IMR-90 (cell line): ENCODE measurements at regions not wholly inside any gene's neighbourhood (a gene's known extent, or its start where the extent isn't known, plus 50 kb on each side); places are given as distances from the start of the nearest gene placed in this dataset.

Experiments used
- ATAC-seq: fragments of 200-7000 bp; cut with Tn5 transposase; 2 replicates; pipeline ENCODE4 v1.9.1; 2020; ENCODE audit warnings: low read depth, mild to moderate bottlenecking, moderate library complexity
- BruUV-seq: library from RNA; stranded (reverse); fragments of 400-500 nt; replicated peaks from 2 replicates; lab custom pipeline; 2021; lab: Mats Ljungman, UMichigan
- CTCF ChIA-PET: fragments of 300-600 bp; formaldehyde crosslinking; extraction: SDS; loops from one replicate; lab custom pipeline; 2021; ENCODE audit warnings: antibody characterized with exemption; lab: Yijun Ruan, JAX
- POLR2A ChIA-PET: fragments of 300-600 bp; sonication (Branson Sonifier 250); formaldehyde crosslinking; loops from one replicate; lab custom pipeline; 2022; ENCODE audit warnings: antibody characterized with exemption; ENCODE audit not compliant: unreplicated experiment; lab: Charles Lee
- DNase-seq: peaks from one replicate; pipeline ENCODE4 v3.0.0; 2013
- H2AFZ ChIP-seq: replicated peaks from 2 replicates; pipeline ENCODE3; 2013; ENCODE audit warnings: low read length, mild to moderate bottlenecking; ENCODE audit not compliant: poor library complexity
- H2AK5ac ChIP-seq: 2 replicates; pipeline ENCODE4 v1.6.1; 2013; ENCODE audit warnings: low read depth, low read length, inconsistent platforms
- H2AK9ac ChIP-seq: replicated peaks from 2 replicates; pipeline ENCODE3; 2013; ENCODE audit warnings: mild to moderate bottlenecking, low read depth, low read length, moderate library complexity; ENCODE audit not compliant: poor library complexity
- H2BK120ac ChIP-seq: 2 replicates; pipeline ENCODE4 v1.6.1; 2013; ENCODE audit warnings: low read depth, low read length, inconsistent platforms
- H2BK15ac ChIP-seq: 3 replicates; pipeline ENCODE4 v1.6.1; 2013; ENCODE audit warnings: low read depth, low read length, inconsistent platforms
- H2BK20ac ChIP-seq: 2 replicates; pipeline ENCODE4 v1.6.1; 2013; ENCODE audit warnings: low read depth, mild to moderate bottlenecking, inconsistent platforms, low read length, moderate library complexity
- H2BK5ac ChIP-seq: 2 replicates; pipeline ENCODE4 v1.6.1; 2013; ENCODE audit warnings: mild to moderate bottlenecking, low read depth, low read length, inconsistent platforms; ENCODE audit not compliant: poor library complexity, severe bottlenecking
- H3K14ac ChIP-seq: replicated peaks from 2 replicates; pipeline ENCODE4 v1.6.1; 2013; ENCODE audit warnings: low read depth, low read length, inconsistent platforms
- H3K18ac ChIP-seq: 2 replicates; pipeline ENCODE4 v1.6.1; 2013; ENCODE audit warnings: low read depth, low read length, control low read depth
- H3K23ac ChIP-seq: 2 replicates; pipeline ENCODE4 v1.6.1; 2013; ENCODE audit warnings: low read depth, low read length, inconsistent platforms
- H3K27ac ChIP-seq: 2 replicates; pipeline ENCODE4 v1.5.1; 2013; ENCODE audit warnings: mild to moderate bottlenecking, control low read depth, low read length; ENCODE audit not compliant: insufficient read depth
- H3K27me3 ChIP-seq: 2 replicates; pipeline ENCODE4 v1.6.1; 2013; ENCODE audit warnings: low read length; ENCODE audit not compliant: control insufficient read depth, insufficient read depth
- H3K36me3 ChIP-seq: 2 replicates; pipeline ENCODE4 v1.6.1; 2013; ENCODE audit warnings: low read length, mixed read lengths; ENCODE audit not compliant: control insufficient read depth, insufficient read depth
- H3K4ac ChIP-seq: 2 replicates; pipeline ENCODE4 v1.6.1; 2013; ENCODE audit warnings: low read depth, low read length, inconsistent platforms
- H3K4me1 ChIP-seq: 2 replicates; pipeline ENCODE4 v1.6.1; 2013; ENCODE audit warnings: low read length, mixed read lengths; ENCODE audit not compliant: control insufficient read depth, insufficient read depth
- H3K4me2 ChIP-seq: 2 replicates; pipeline ENCODE4 v1.6.1; 2013; ENCODE audit warnings: low read depth, mild to moderate bottlenecking, control low read depth, low read length, moderate library complexity
- H3K4me3 ChIP-seq: 2 replicates; pipeline ENCODE4 v1.5.1; 2013; ENCODE audit warnings: low read depth, mild to moderate bottlenecking, control low read depth, low read length, moderate library complexity; ENCODE audit not compliant: insufficient read depth
- H3K56ac ChIP-seq: 2 replicates; pipeline ENCODE4 v1.6.1; 2013; ENCODE audit warnings: low read length, inconsistent platforms; ENCODE audit not compliant: insufficient read depth; ENCODE audit errors: extremely low read depth
- H3K79me1 ChIP-seq, 2 experiments: 2 replicates each; pipeline ENCODE4 v1.6.1; 2013; ENCODE audit warnings: low read length in 2 of 2, inconsistent platforms in 1 of 2, low read depth in 1 of 2
- H3K9ac ChIP-seq: 2 replicates; pipeline ENCODE4 v1.6.1; 2013; ENCODE audit warnings: low read depth, low read length, control low read depth
- H3K9me1 ChIP-seq: 2 replicates; pipeline ENCODE4 v1.6.1; 2013; ENCODE audit warnings: low read length, inconsistent platforms; ENCODE audit not compliant: insufficient read depth
- H3K9me3 ChIP-seq: 2 replicates; pipeline ENCODE4 v1.6.1; 2013; ENCODE audit warnings: low read length; ENCODE audit not compliant: control insufficient read depth, insufficient read depth
- H4K20me1 ChIP-seq: 2 replicates; pipeline ENCODE4 v1.6.1; 2013; ENCODE audit warnings: low read length, inconsistent platforms; ENCODE audit not compliant: insufficient read depth
- H4K5ac ChIP-seq: 2 replicates; pipeline ENCODE4 v1.6.1; 2013; ENCODE audit warnings: mild to moderate bottlenecking, low read depth, low read length, control low read depth
- H4K8ac ChIP-seq, 2 experiments: 2 replicates each; pipeline ENCODE4 v1.6.1; 2013; ENCODE audit warnings: low read depth in 2 of 2, low read length in 2 of 2, control low read depth in 1 of 2, inconsistent platforms in 1 of 2
- H4K91ac ChIP-seq: 2 replicates; pipeline ENCODE4 v1.6.1; 2013; ENCODE audit warnings: low read depth, low read length, inconsistent platforms; ENCODE audit not compliant: insufficient read depth
- CEBPB ChIP-seq: IDR thresholded peaks from 2 replicates; pipeline ENCODE4 v1.6.1; 2012; ENCODE audit warnings: low read depth, low read length, improper control_type of control experiment
- FOS ChIP-seq: fragments of 150-350 bp; IDR thresholded peaks from 2 replicates; pipeline ENCODE4 v1.6.1; 2016; ENCODE audit warnings: low read depth, low read length
- NFE2L2 ChIP-seq: fragments of 150-350 bp; IDR thresholded peaks from 2 replicates; pipeline ENCODE4 v1.6.1; 2016; ENCODE audit warnings: low read depth, mild to moderate bottlenecking, low read length
- POLR2A ChIP-seq: IDR thresholded peaks from 2 replicates; pipeline ENCODE4 v1.6.1; 2012; ENCODE audit warnings: mild to moderate bottlenecking, low read depth, low read length
- RAD21 ChIP-seq: IDR thresholded peaks from 2 replicates; pipeline ENCODE4 v1.6.1; 2012; ENCODE audit warnings: low read length, improper control_type of control experiment
- RCOR1 ChIP-seq: IDR thresholded peaks from 2 replicates; pipeline ENCODE4 v1.6.1; 2012; ENCODE audit warnings: mild to moderate bottlenecking, low read length, improper control_type of control experiment; ENCODE audit not compliant: insufficient replicate concordance
- SMC3 ChIP-seq: fragments of 150-350 bp; IDR thresholded peaks from 2 replicates; pipeline ENCODE4 v1.6.1; 2016; ENCODE audit warnings: low read depth, mild to moderate bottlenecking, antibody characterized with exemption, low read length, moderate library complexity
- USF2 ChIP-seq: fragments of 150-350 bp; IDR thresholded peaks from 2 replicates; pipeline ENCODE4 v1.6.1; 2017; ENCODE audit warnings: mild to moderate bottlenecking, antibody characterized with exemption, low read length, low read depth
- WGBS, 2 experiments: methylation state at CpG; one replicate each; pipeline versions ENCODE4 v1.1.5 to v1.1.7; 2013; ENCODE audit warnings: missing lambda C conversion rate in 2 of 2; ENCODE audit not compliant: insufficient read length in 1 of 2; ENCODE audit errors: extremely low coverage in 2 of 2; 5-methylcytosine and 5-hydroxymethylcytosine counted together
- dilution Hi-C: fragments of 300-500 bp; cut with HindIII; formaldehyde crosslinking; loops from one replicate; pipeline ENCODE4 v1.14.3; 2018; ENCODE audit warnings: low sequenced_read_pairs; ENCODE audit not compliant: unreplicated experiment
- in situ Hi-C: fragments of 300-500 bp; cut with MboI; formaldehyde crosslinking; loops from 3 replicates; pipeline ENCODE4 v1.14.3; 2019; ENCODE audit warnings: low sequenced_read_pairs, inconsistent platforms, mixed read lengths
- intact Hi-C: fragments of 100-400 bp; cut with micrococcal nuclease; formaldehyde crosslinking; loops from 2 replicates; pipeline ENCODE4 v1.10.0; 2022
- TF ChIP-seq, protein P1 (sequence below): conservative IDR thresholded peaks from 2 replicates; pipeline ENCODE4 v1.5.1; 2012; ENCODE audit warnings: mild to moderate bottlenecking, low read depth, low read length, improper control_type of control experiment

DNA sequence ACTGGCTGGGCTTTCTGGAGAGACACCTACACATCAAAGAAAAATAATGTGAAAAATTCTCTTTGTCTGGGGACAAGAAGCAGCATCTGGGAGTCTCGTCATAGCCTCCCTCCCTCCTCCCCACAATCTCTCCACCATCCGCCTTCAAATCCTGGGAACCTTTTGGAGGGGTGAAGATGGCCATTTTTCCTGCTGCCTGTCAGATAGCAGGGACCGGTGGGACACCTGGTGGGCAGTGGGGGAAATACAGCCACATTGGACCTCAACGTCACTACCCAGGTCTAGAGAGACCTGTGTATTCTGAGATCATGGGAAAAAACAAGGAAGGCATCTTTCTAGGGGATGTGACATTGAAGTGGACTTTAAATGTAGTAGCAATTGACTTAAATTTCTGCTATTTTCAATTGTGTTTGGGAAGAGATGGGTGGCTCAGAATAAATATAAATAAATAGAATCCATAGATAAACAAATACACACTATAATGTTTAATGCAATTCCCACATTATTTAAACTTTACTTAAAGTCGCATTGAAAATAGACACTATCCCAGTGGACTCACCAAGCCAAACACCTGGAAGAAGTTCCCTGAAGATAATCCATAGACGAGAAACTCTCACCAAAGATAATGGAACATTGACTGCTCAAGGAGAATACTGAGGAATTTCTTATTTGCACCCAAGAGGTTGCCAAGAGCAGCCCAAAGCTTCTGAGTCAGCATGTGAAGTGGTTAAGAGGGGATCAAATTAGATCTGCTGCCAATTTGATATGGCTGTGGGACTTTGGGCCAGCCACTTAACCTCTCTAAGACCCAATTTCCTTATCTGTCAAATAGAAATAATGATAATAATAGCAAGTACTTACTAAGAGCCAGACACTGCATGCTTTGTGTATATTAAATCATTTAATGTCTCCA, 147.6 kb upstream of the CAMK1G start:
- Histone ChIP-seq H3K4ac (no peak overlapping the region), H2BK15ac (no peak overlapping the region), H3K18ac (no peak overlapping the region), H4K5ac (no peak overlapping the region), H3K4me1 (0 out of 2 replicates have a peak, but pooled peaks cover 1% of the 10 kb centered on the region), H3K4me3 (no peak overlapping the region), H3K9me1 (no peaks in the 10 kb centered on the region), H2AK5ac (no peak overlapping the region), H4K20me1 (no peaks in the 10 kb centered on the region), H3K14ac (no peak overlapping the region), H3K27me3 (peaks cover 5% of the 10 kb centered on the region), H2BK120ac (no peak overlapping the region), H4K91ac (no peak overlapping the region), H2AFZ (peak overlapping the region; percentile 66), H3K36me3 (no peaks in the 10 kb centered on the region), H3K23ac (no peak overlapping the region), H2BK5ac (no peak overlapping the region), H2BK20ac (no peak overlapping the region), H3K9ac (no peak overlapping the region), H3K9me3 (no peaks in the 10 kb centered on the region), H4K8ac (no peak overlapping the region), H3K27ac (no peak overlapping the region), H2AK9ac (no peak overlapping the region), H3K79me1 (no peaks in the 10 kb centered on the region), H3K56ac (no peak overlapping the region; the same call in 1 of the 2 replicates), H3K4me2 (no peak overlapping the region)
- no CpG with 5 or more reads among the region's 6 CpGs for WGBS, 2 experiments
- POLR2A ChIA-PET = no interaction called here
- BruUV-seq = no TSS peak
- intact Hi-C loops = loop anchor here (1.0 to 5.0 kb wide), 6 partner anchors 82 to 784 kb away; no protein-coding TSS in a partner anchor
- dilution Hi-C loops = no loop called here
- CTCF ChIA-PET = interaction anchor here (0.6 to 1.6 kb wide), 6 partner anchors 16 to 186 kb away, joined by 3 to 4 read pairs (median 3); no protein-coding TSS in a partner anchor
- in situ Hi-C loops = loop anchor here (10.0 kb wide), 2 partner anchors 81 to 231 kb away; no protein-coding TSS in a partner anchor
- ATAC-seq = peak; percentile 100
- TF ChIP-seq, protein P1, sequence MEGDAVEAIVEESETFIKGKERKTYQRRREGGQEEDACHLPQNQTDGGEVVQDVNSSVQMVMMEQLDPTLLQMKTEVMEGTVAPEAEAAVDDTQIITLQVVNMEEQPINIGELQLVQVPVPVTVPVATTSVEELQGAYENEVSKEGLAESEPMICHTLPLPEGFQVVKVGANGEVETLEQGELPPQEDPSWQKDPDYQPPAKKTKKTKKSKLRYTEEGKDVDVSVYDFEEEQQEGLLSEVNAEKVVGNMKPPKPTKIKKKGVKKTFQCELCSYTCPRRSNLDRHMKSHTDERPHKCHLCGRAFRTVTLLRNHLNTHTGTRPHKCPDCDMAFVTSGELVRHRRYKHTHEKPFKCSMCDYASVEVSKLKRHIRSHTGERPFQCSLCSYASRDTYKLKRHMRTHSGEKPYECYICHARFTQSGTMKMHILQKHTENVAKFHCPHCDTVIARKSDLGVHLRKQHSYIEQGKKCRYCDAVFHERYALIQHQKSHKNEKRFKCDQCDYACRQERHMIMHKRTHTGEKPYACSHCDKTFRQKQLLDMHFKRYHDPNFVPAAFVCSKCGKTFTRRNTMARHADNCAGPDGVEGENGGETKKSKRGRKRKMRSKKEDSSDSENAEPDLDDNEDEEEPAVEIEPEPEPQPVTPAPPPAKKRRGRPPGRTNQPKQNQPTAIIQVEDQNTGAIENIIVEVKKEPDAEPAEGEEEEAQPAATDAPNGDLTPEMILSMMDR = peak; percentile 96
- no peak for TF ChIP-seq FOS
- TF ChIP-seq NFE2L2 = no peak
- no peak for TF ChIP-seq POLR2A
- TF ChIP-seq RCOR1 = no peak
- peak; percentile 96 for TF ChIP-seq RAD21
- peak; percentile 91 for TF ChIP-seq SMC3
- TF ChIP-seq USF2 = no peak
- TF ChIP-seq CEBPB = no peak
- DNase-seq = peak; percentile 77
